BE2C (cell line): ENCODE measurements at regions not wholly inside any gene's neighbourhood (a gene's known extent, or its start where the extent isn't known, plus 50 kb on each side); places are given as distances from the start of the nearest gene placed in this dataset.

Experiments
- DNase-seq: peaks from one replicate; pipeline ENCODE4 v3.0.0-alpha.2; 2020
- H3K27me3 ChIP-seq: fragments of 250-450 bp; sonication (Bioruptor Pico); 2 replicates; pipeline ENCODE4 v1.5.1; 2020; ENCODE audit warnings: mild to moderate bottlenecking
- H3K36me3 ChIP-seq: fragments of 250-450 bp; sonication (Bioruptor Pico); 2 replicates; pipeline ENCODE4 v1.5.1; 2020; ENCODE audit warnings: mild to moderate bottlenecking
- H3K4me1 ChIP-seq: fragments of 250-450 bp; sonication (Bioruptor Pico); 2 replicates; pipeline ENCODE4 v1.5.1; 2020
- H3K4me3 ChIP-seq: 2 replicates; pipeline ENCODE4 v1.5.1; 2011; ENCODE audit warnings: low read depth, low read length
- H3K9me3 ChIP-seq: fragments of 250-450 bp; sonication (Bioruptor Pico); 2 replicates; pipeline ENCODE4 v1.5.1; 2020
- TF ChIP-seq, protein P1 (sequence below): IDR thresholded peaks from 2 replicates; pipeline ENCODE4 v1.5.1; 2012; ENCODE audit warnings: mild to moderate bottlenecking, low read depth, low read length

DNA sequence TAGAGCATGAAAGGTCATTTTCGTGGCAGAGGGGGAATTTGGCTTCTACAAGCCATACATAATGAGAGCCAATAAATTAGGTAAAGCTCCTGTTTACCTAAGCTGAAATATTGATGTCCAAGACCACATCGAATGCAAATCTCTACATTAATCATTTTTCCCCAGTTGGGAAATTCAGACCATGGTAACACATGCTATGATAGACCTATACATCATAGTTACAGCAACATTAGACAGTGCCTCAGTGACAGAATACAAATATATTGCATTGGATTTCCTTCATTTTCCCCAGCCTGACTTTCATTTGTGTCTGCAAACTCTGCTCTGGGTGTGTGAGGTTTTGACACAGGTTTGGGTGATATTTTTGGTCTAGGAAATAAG is 1079.7 kb upstream of the TENM4 start:
- DNase-seq: no peak
- TF ChIP-seq, protein P1, sequence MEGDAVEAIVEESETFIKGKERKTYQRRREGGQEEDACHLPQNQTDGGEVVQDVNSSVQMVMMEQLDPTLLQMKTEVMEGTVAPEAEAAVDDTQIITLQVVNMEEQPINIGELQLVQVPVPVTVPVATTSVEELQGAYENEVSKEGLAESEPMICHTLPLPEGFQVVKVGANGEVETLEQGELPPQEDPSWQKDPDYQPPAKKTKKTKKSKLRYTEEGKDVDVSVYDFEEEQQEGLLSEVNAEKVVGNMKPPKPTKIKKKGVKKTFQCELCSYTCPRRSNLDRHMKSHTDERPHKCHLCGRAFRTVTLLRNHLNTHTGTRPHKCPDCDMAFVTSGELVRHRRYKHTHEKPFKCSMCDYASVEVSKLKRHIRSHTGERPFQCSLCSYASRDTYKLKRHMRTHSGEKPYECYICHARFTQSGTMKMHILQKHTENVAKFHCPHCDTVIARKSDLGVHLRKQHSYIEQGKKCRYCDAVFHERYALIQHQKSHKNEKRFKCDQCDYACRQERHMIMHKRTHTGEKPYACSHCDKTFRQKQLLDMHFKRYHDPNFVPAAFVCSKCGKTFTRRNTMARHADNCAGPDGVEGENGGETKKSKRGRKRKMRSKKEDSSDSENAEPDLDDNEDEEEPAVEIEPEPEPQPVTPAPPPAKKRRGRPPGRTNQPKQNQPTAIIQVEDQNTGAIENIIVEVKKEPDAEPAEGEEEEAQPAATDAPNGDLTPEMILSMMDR: no peak
- H3K4me3 ChIP-seq: no peak overlapping the region
- no peaks in the 10 kb centered on the region for H3K4me1 ChIP-seq
- no peaks in the 10 kb centered on the region for H3K36me3 ChIP-seq
- no peaks in the 10 kb centered on the region for H3K9me3 ChIP-seq
- H3K27me3 ChIP-seq: no peaks in the 10 kb centered on the region

DNA sequence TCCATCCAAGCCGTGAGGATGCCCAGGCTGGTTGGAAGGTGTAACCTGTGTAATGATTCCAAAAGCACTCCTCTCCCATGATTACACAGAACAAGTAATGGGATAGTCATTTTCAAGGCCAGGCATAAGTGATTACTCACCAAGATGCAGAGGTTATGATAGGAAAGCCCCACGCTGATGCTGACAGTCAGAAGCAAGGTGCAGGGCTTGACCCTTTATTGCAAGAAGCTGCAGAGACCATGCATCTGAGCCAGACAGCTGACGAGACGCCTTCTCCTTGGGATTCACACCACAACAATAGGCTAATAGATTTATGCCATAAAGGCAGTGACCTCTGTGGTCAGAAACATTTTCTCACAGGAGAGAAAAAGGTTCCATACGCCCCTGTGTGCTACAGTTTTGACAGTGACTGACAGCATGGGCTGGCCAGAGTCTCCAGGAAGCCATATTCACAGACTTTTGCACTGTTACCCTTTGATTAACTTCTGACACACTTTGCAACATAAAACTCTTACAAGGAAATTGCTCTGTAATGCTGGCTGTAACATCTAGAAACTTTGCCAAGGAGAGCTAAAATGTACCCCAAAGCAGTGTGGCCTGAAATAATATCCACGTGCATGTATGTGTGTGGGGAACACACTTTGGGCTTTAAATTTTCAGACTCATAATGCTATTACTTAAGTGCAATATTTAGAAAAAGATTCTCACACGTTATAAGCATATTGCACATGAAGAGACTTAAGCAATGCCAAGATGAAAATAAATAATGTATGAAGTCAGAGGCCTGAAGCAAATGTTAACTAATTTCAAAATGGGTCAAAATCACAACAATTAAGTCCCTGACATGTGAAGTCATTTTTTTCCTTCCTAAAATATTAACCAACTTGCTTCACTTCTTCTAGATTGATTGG is 1079.0 kb upstream of the TENM4 start:
- no peaks in the 10 kb centered on the region for H3K27me3 ChIP-seq
- no peaks in the 10 kb centered on the region for H3K4me1 ChIP-seq
- no peaks in the 10 kb centered on the region for H3K9me3 ChIP-seq
- TF ChIP-seq, protein P1: no peak
- H3K4me3 ChIP-seq: no peak overlapping the region
- DNase-seq: no peak
- no peaks in the 10 kb centered on the region for H3K36me3 ChIP-seq

DNA sequence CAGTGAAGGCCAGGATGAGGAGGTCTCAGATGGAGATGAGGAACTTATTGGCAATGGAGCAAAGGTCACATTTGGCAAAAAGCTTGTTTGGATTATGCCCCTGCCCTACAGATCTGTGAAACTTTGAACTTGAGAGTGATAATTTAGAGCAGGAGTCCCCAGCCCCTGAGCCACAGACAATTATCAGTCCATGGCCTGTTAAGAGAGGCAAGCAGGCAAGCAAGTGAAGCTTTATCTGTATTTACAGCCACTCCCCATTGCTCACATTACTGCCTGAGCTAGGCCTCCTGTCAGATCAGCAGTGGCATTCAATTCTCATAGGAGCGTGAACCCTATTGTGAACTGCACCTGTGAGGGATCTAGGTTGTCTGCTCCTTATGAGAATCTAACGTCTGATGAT is 1076.9 kb upstream of the TENM4 start:
- no peak overlapping the region for H3K4me3 ChIP-seq
- H3K9me3 ChIP-seq: no peaks in the 10 kb centered on the region
- DNase-seq: no peak
- no peaks in the 10 kb centered on the region for H3K4me1 ChIP-seq
- TF ChIP-seq, protein P1: no peak
- no peaks in the 10 kb centered on the region for H3K36me3 ChIP-seq
- no peaks in the 10 kb centered on the region for H3K27me3 ChIP-seq

DNA sequence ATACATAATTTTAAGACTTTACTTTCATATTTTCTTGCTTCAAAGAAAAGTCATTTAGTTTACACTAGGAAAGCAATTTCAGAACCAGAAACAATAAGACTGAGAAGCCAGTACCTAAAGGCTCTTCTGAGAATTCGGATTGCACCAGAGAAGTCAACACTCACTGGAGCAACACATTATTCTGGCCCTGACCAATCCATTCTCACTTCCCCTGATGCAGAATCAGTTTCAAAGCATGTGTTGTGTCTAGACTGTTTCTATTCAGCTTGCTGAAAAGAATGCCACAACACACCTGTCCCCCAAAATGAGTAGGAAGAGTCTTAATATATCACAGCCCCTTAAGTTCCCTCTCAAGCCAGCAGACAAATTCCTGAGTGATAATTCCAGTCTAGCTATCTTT is 1074.3 kb upstream of the TENM4 start:
- Histone ChIP-seq H3K4me3 (no peak overlapping the region), H3K4me1 (no peaks in the 10 kb centered on the region), H3K9me3 (no peaks in the 10 kb centered on the region), H3K36me3 (no peaks in the 10 kb centered on the region), H3K27me3 (no peaks in the 10 kb centered on the region)
- TF ChIP-seq, protein P1: no peak
- no peak for DNase-seq

DNA sequence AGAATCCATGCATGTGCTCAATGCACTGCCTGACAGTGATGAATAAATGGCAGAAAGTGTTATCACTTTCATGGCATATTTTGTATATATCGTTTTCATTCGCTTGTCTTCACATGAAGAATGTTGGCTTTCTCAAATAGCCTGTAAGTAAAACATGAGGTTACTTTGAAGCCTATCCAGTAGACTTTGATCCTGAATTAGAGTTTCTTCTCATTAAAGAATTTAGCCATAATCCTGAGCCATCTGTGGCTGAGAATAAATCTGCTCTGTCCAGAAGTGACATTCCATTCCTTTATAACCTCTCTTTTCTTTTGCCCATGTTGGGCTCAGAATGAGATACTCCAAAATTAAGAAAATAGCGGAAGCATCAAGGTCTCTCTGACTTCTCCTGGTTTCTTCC is 1071.7 kb upstream of the TENM4 start:
- H3K4me1 ChIP-seq: no peaks in the 10 kb centered on the region
- no peak for DNase-seq
- TF ChIP-seq, protein P1: no peak
- H3K27me3 ChIP-seq: no peaks in the 10 kb centered on the region
- no peaks in the 10 kb centered on the region for H3K36me3 ChIP-seq
- H3K9me3 ChIP-seq: no peaks in the 10 kb centered on the region
- no peak overlapping the region for H3K4me3 ChIP-seq

DNA sequence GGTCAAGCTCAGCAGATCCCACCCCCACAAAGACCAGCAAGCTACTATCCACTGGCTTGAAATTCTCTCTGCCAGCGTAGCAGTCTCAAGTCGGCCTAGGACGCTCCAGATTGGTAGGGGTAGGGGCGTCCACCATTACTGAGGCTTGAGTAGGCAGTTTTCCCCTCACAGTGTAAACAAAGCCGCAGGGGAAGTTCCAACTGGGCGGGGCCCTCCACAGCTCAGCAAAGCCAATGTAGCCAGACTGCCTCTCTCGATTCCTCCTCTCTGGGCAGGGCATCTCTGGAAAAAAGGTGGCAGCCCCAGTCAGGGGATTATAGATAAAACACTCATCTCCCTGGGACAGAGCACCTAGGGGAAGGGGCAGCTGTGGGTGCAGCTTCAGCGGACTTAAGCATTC is 1064.9 kb upstream of the TENM4 start:
- TF ChIP-seq, protein P1: no peak
- DNase-seq: no peak
- Histone ChIP-seq H3K27me3 (no peaks in the 10 kb centered on the region), H3K4me1 (no peaks in the 10 kb centered on the region), H3K36me3 (no peaks in the 10 kb centered on the region), H3K4me3 (no peak overlapping the region), H3K9me3 (no peaks in the 10 kb centered on the region)
